ENCODE measurements at regions not wholly inside any gene's neighbourhood (a gene's known extent, or its start where the extent isn't known, plus 50 kb on each side); places are given as distances from the start of the nearest gene placed in this dataset.
"Not testable (repeated sequence)": the region's sequence is repeated elsewhere in the genome, so short reads cannot be mapped to it uniquely, and the experiment has no call there.

DNA sequence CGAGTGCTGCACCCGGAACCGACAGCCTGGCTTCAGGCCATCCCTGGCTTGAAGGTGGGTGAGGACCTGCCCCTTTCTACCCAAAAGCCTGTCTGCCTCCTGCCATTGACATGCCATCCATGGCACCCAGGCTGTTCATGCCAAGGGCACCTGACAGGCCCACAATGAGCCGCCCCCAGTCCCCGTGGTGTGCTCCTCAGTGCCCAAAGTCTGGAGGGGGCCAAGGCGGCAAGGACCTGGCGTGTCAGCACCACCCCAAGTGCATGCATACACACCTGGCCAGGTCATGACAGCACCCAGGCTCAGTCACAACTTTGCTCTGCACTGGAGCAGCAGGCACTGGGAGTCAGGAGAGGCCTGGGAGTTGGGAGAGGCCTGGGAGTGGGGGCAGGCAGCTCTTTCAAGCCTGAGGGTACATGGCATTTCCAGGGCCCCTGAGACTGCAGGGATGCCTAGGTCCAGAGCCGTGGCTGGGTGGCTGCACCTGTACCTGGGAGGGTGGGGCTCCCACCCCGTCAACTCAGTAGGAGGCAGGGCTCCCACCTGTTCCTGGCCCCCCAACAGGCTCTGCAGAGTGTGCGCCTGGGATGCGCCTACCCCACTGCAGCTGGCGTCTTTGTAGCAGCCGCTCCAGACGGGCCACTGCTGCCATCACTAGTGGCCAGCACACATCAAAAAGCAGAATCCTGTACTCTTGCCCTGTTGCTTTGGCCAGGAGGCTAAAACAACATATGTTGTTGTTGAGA lies 71.7 kb downstream of the ZNF467 start (continued):
- no peak for TF ChIP-seq RBBP5 (IDR thresholded peaks at IDR 0.05; ENCODE audit: borderline replicate concordance, low read depth, low read length)
- no peak for TF ChIP-seq TAF7 (optimal IDR thresholded peaks at IDR 0.05; ENCODE audit: borderline replicate concordance, low read depth, low read length)

DNA sequence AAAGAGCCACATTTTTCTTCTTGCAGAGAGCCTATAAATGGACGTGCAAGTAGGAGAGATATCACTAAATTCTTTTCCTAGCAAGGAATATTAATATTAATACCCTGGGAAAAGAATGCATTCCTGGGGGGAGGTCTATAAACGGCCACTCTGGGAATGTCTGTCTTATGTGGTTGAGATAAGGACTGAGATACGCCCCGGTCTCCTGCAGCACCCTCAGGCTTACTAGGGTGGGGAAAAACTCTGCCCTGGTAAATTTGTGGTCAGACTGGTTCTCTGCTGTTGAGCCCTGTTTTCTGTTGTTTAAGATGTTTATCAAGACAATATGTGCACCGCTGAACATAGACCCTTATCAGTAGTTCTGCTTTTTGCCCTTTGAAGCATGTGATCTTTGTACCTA lies 75.6 kb downstream of the ZNF467 start:
- FAIRE-seq; H3K36me3 ChIP-seq (ENCODE audit: control insufficient read depth in 2 of 4, insufficient read depth in 4 of 4, low read length in 3 of 4); H4K91ac ChIP-seq (replicated peaks; ENCODE audit: insufficient read length, low read length); H3K23ac ChIP-seq (ENCODE audit: insufficient read length); H3K79me2 ChIP-seq (ENCODE audit: control insufficient read depth in 1 of 2, insufficient read depth in 2 of 2, low read length in 2 of 2); H3K14ac ChIP-seq (ENCODE audit: insufficient read length); H3K79me1 ChIP-seq (ENCODE audit: low read depth, low read length); H4K5ac ChIP-seq (ENCODE audit: insufficient read length, low read depth, low read length); H2BK120ac ChIP-seq (replicated peaks; ENCODE audit: low read depth, low read length); H3K27me3 ChIP-seq (replicated peaks in 1 of 4; ENCODE audit: control insufficient read depth in 3 of 4, extremely low read depth in 1 of 4, insufficient read depth in 3 of 4, low read length in 3 of 4); H3K9ac ChIP-seq (replicated peaks in 1 of 4; ENCODE audit: extremely low read depth in 1 of 4, low read depth in 3 of 4, low read length in 3 of 4); H3K4me2 ChIP-seq (ENCODE audit: insufficient read depth in 1 of 2, low read depth in 2 of 2, low read length in 2 of 2); H2BK12ac ChIP-seq (ENCODE audit: low read depth, low read length); H2AFZ ChIP-seq (ENCODE audit: low read length); H3K9me3 ChIP-seq (ENCODE audit: insufficient read depth in 2 of 2, low read depth in 1 of 2, low read length in 1 of 2); H3K23me2 ChIP-seq (ENCODE audit: low read depth, low read length); H2AK5ac ChIP-seq (ENCODE audit: low read depth, low read length); H4K8ac ChIP-seq (ENCODE audit: extremely low read depth, insufficient read depth, low read length); H3K18ac ChIP-seq (ENCODE audit: extremely low read depth, low read length); H2BK5ac ChIP-seq (ENCODE audit: low read depth, low read length); H3K4me3 ChIP-seq (ENCODE audit: extremely low read depth in 1 of 4, insufficient read depth in 2 of 4, low read depth in 3 of 4, low read length in 4 of 4); H2BK20ac ChIP-seq (ENCODE audit: low read length); H2BK15ac ChIP-seq (ENCODE audit: low read length); POLR2A ChIA-PET (ENCODE audit: partially characterized antibody); H3K4ac ChIP-seq (replicated peaks; ENCODE audit: insufficient read length, low read depth, low read length); H3K56ac ChIP-seq (replicated peaks; ENCODE audit: insufficient read length, low read depth, low read length); H3K27ac ChIP-seq (ENCODE audit: low read depth, low read length); H3K4me1 ChIP-seq (replicated peaks in 1 of 4; ENCODE audit: control insufficient read depth in 3 of 4, insufficient read depth in 4 of 4, low read length in 3 of 4); H4K20me1 ChIP-seq (replicated peaks in 1 of 2; ENCODE audit: control insufficient read depth in 1 of 2, insufficient read depth in 2 of 2, low read length in 2 of 2): not testable (repeated sequence)
- 93% methylated on average over 5 of the region's 5 CpGs; no CpG with 5 or more reads in 1 of the 2 experiments for WGBS, 2 experiments (ENCODE audit: extremely low coverage in 1 of 2, insufficient coverage in 1 of 2, insufficient read length in 1 of 2, insufficient replicate concordance in 2 of 2, low coverage in 1 of 2, low lambda C conversion rate in 2 of 2, missing lambda C conversion rate in 1 of 2)
- CTCF ChIA-PET (ENCODE audit: partially characterized antibody), result interaction anchor here (1.0 kb wide), 1 partner anchor 9 kb away, joined by 3 read pairs; no protein-coding TSS in a partner anchor
- peak in 1 of 2 experiments; percentile 20 for DNase-seq (ENCODE audit: low read depth in 1 of 2, low spot score in 2 of 2)

Data from H1 (cell line).